GM12865 (cell line): ENCODE measurements at regions not wholly inside any gene's neighbourhood (a gene's known extent, or its start where the extent isn't known, plus 50 kb on each side); places are given as distances from the start of the nearest gene placed in this dataset.

Experiments
- DNase-seq: peaks from one replicate; pipeline ENCODE4 v3.0.0; 2010; ENCODE audit warnings: low read depth
- H3K4me3 ChIP-seq: 2 replicates; pipeline ENCODE4 v1.5.1; 2011; ENCODE audit warnings: mild to moderate bottlenecking, low read depth, low read length, control low read depth
- TF ChIP-seq, protein P1 (sequence below): IDR thresholded peaks from 2 replicates; pipeline ENCODE4 v1.5.1; 2011; ENCODE audit warnings: low read length, control low read depth, low read depth, inconsistent platforms; ENCODE audit not compliant: insufficient read depth; ENCODE audit errors: missing control alignments

- DNase-seq: no peak
- H3K4me3 ChIP-seq: no peak overlapping the region
- TF ChIP-seq, protein P1, sequence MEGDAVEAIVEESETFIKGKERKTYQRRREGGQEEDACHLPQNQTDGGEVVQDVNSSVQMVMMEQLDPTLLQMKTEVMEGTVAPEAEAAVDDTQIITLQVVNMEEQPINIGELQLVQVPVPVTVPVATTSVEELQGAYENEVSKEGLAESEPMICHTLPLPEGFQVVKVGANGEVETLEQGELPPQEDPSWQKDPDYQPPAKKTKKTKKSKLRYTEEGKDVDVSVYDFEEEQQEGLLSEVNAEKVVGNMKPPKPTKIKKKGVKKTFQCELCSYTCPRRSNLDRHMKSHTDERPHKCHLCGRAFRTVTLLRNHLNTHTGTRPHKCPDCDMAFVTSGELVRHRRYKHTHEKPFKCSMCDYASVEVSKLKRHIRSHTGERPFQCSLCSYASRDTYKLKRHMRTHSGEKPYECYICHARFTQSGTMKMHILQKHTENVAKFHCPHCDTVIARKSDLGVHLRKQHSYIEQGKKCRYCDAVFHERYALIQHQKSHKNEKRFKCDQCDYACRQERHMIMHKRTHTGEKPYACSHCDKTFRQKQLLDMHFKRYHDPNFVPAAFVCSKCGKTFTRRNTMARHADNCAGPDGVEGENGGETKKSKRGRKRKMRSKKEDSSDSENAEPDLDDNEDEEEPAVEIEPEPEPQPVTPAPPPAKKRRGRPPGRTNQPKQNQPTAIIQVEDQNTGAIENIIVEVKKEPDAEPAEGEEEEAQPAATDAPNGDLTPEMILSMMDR: no peak
These were observed 341.7 kb upstream of the ZNF804A start for GRCh38 chr2:184256611-184257010.

DNA sequence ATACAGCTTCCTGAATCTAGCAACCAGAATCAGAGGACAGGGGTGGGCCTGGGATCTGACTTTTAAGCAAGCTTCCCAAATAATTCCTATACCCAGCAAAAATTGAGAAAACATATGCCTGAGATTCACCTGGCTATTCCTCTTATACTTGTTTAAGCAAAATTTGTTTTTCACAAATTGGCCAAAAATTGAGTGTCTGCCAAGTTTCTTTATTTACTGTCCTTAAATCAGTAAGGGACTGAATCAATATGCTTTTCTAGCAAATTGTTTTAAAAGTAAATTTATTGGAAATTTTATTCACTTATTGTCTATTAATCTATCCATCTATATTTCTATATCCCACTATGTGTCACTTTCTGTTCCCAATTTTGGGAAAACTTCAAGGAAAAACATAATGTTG, 337.0 kb upstream of the ZNF804A start:
- H3K4me3 ChIP-seq: no peak overlapping the region
- no peak for DNase-seq
- TF ChIP-seq, protein P1: no peak

DNA sequence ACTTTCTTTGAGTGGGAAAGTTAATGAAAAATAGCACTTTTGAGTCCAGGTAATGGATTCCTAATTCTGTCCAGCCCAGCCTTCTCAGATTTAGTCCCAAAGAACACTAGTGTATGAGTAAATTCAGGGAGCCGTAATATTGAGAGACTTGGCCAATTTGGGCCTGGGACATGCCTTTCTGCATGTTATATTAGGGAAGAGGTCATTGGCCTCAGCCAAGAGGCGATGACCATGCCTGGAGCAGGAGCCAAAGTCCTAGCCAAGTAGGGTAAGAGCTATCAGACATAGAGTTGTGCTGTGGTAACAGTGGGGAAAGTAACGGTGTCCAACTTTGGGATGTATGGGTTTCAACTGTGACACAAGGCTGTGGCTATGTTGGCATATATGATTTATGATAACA, 336.5 kb upstream of the ZNF804A start:
- DNase-seq: no peak
- TF ChIP-seq, protein P1: no peak

DNA sequence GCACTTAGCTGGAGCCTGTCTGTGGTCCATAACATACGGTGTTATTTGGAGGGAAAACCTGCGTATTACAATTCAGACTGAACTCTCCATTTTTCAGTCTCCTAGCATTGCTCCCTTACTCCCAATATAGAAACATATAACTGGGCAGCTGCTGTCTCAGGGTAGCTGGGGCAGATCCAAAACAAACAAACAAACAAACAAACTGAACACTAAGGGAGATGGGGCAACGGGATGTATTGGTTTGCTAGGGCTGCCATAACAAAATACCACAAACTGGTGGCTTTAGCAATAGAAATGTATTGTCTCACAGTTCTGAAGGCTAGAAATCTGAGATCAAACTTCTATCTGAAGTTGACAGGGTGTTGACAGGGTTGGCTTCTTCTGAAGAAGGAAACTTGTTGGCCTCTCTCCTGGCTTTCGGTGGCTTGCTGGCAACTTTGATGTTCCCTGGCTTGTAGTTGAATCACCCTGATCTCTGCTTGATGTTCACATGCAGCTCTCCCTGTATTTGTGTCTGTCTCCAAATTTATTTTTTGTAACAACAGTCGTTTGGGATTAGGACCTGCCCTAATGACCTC, 329.3 kb upstream of the ZNF804A start:
- no peak for DNase-seq
- H3K4me3 ChIP-seq: no peak overlapping the region
- TF ChIP-seq, protein P1: no peak

More for the DNA sequence above, 336.5 kb upstream of the ZNF804A start:
- no peak overlapping the region for H3K4me3 ChIP-seq

DNA sequence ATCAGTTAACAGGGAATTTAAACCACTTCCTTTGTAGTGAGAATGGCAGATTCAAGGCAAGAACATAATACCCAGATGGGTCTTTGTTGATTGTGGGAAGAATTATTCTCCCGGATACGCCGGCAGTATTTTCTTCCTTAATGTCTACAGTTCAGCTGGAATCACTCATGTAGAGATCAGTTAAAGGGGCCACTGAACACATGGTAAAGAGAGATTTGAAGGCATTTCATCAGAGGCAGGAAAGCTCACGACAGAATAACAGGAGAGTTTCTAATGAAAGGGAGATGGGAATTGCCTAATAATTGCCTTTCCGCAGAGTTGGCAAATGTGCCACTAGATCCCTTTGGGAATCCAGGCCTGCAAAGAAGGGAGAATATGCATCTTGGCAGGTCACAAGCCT, 327.7 kb upstream of the ZNF804A start:
- H3K4me3 ChIP-seq: no peak overlapping the region
- TF ChIP-seq, protein P1: no peak
- DNase-seq: no peak

- TF ChIP-seq, protein P1: no peak
- no peak overlapping the region for H3K4me3 ChIP-seq
- no peak for DNase-seq
These were observed 326.3 kb upstream of the ZNF804A start for GRCh38 chr2:184272056-184272455.

DNA sequence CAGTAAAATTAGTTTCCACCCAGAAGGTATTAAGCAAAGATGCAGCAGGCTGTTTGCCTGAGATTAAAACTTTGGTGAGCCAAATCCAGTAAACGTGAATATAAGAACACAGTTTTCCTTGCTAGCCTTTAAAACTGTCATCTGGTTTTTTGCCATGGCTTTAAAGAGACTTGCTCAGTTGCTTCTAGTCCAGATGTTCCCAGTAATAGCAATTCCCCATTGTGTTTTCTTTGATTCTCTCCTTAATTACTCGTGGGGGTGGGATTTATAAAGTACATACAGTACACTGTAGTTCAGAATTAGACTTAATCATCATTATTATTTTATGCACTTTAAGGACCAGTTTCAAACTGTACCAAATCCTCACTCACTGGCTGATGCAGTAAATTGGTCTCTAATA, 303.5 kb upstream of the ZNF804A start:
- H3K4me3 ChIP-seq: no peak overlapping the region
- TF ChIP-seq, protein P1: no peak
- DNase-seq: no peak
